PFSK-1 (cell line): ENCODE measurements at regions not wholly inside any gene's neighbourhood (a gene's known extent, or its start where the extent isn't known, plus 50 kb on each side); places are given as distances from the start of the nearest gene placed in this dataset.

Experiments
- FOXP2 ChIP-seq: optimal IDR thresholded peaks from 2 replicates; pipeline ENCODE3; 2011; ENCODE audit warnings: borderline replicate concordance, control low read depth, inconsistent platforms; ENCODE audit not compliant: insufficient read depth; ENCODE audit errors: extremely low read length, extremely low read depth
- POLR2AphosphoS5 ChIP-seq: IDR thresholded peaks from 2 replicates; pipeline ENCODE4 v1.6.1; 2012; ENCODE audit warnings: low read depth, mild to moderate bottlenecking, control low read depth, low read length, moderate library complexity
- REST ChIP-seq, 2 experiments: IDR thresholded peaks; 2 replicates each; pipeline versions ENCODE4 v1.6.1 to v1.8.0; 2011 to 2012; ENCODE audit warnings: low read depth in 2 of 2, low read length in 2 of 2, control low read depth in 1 of 2, inconsistent platforms in 1 of 2, mild to moderate bottlenecking in 1 of 2, moderate library complexity in 1 of 2; ENCODE audit not compliant: insufficient read depth in 1 of 2
- SIN3A ChIP-seq: IDR thresholded peaks from 2 replicates; pipeline ENCODE4 v1.6.1; 2012; ENCODE audit warnings: mild to moderate bottlenecking, low read length, moderate library complexity, borderline replicate concordance; ENCODE audit not compliant: insufficient read depth
- TAF1 ChIP-seq: IDR thresholded peaks from 2 replicates; pipeline ENCODE4 v1.6.1; 2012; ENCODE audit warnings: low read length, control low read depth, borderline replicate concordance; ENCODE audit not compliant: insufficient read depth

- no peak for TF ChIP-seq FOXP2
- TF ChIP-seq POLR2AphosphoS5 = no peak
- TF ChIP-seq TAF1 = no peak
- no peak for TF ChIP-seq SIN3A
- no peak for TF ChIP-seq REST (IDR thresholded peaks at IDR 0.05; ENCODE audit: insufficient read depth in 1 of 2, low read depth in 2 of 2, low read length in 2 of 2)
Measured at GRCh38 chr4:38235354-38235753, 275.2 kb downstream of the PTTG2 start.

- TF ChIP-seq POLR2AphosphoS5 (no peak), TAF1 (no peak), SIN3A (no peak), FOXP2 (no peak), REST (IDR thresholded peaks at IDR 0.05; ENCODE audit: insufficient read depth in 1 of 2, low read depth in 2 of 2, low read length in 2 of 2) (no peak)
Measured at GRCh38 chr4:38236003-38236402, 275.8 kb downstream of the PTTG2 start.

GRCh38 chr4:38236503-38236902 lies 276.3 kb downstream of the PTTG2 start:
- TF ChIP-seq REST (IDR thresholded peaks at IDR 0.05; ENCODE audit: insufficient read depth in 1 of 2, low read depth in 2 of 2, low read length in 2 of 2) (no peak), SIN3A (no peak), FOXP2 (no peak), TAF1 (no peak), POLR2AphosphoS5 (no peak)

- TF ChIP-seq TAF1 (no peak), FOXP2 (no peak), REST (IDR thresholded peaks at IDR 0.05; ENCODE audit: insufficient read depth in 1 of 2, low read depth in 2 of 2, low read length in 2 of 2) (no peak), SIN3A (no peak), POLR2AphosphoS5 (no peak)
Measured at GRCh38 chr4:38237139-38237538, 276.9 kb downstream of the PTTG2 start.

GRCh38 chr4:38241541-38241940 lies 281.3 kb downstream of the PTTG2 start:
- TF ChIP-seq POLR2AphosphoS5 (no peak), SIN3A (no peak), FOXP2 (no peak), REST (IDR thresholded peaks at IDR 0.05; ENCODE audit: insufficient read depth in 1 of 2, low read depth in 2 of 2, low read length in 2 of 2) (no peak), TAF1 (no peak)
